GM12892 (cell line): ENCODE measurements at regions not wholly inside any gene's neighbourhood (a gene's known extent, or its start where the extent isn't known, plus 50 kb on each side); places are given as distances from the start of the nearest gene placed in this dataset.

Source experiments
- POLR2A ChIP-seq: IDR thresholded peaks from 2 replicates; pipeline ENCODE4 v1.6.1; 2011; ENCODE audit warnings: low read depth, low read length, control low read depth
- POLR2AphosphoS5 ChIP-seq: IDR thresholded peaks from 2 replicates; pipeline ENCODE4 v1.6.1; 2011; ENCODE audit warnings: low read depth, low read length, control low read depth

DNA sequence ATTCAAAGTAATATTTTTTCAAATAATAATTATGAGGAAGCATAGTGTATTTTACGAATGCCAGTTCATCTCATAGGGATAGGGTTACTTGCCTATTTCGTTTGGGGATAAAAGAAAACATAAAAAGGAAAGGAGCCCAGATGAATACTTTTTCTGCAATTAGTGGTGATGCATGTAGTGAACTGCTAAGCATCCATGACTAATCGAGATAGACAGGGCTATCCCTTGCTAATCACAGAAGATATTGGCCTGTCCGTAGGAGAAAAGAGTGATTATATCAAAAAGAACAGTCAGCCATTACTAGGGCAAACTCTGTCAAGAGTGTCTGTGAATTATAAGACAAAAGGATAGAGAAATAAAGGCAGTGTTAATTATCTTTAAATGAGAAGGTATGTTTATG is 746.1 kb downstream of the C4orf33 start:
- TF ChIP-seq POLR2A (no peak), POLR2AphosphoS5 (no peak)
